Prostate gland (tissue), 2 donors: ENCODE measurements at regions not wholly inside any gene's neighbourhood (a gene's known extent, or its start where the extent isn't known, plus 50 kb on each side); places are given as distances from the start of the nearest gene placed in this dataset.

ENCODE experiments used
- DNase-seq: peaks from one replicate; pipeline ENCODE4 v3.0.0-alpha.2; 2019; ENCODE audit warnings: low spot score
- H3K27ac ChIP-seq, 2 donors: fragments of 200-600 bp; sonication (generic); 2 replicates each; pipeline ENCODE4 v1.5.1; 2017 to 2019
- H3K27me3 ChIP-seq: fragments of 200-600 bp; sonication (generic); replicated peaks from 2 replicates; pipeline ENCODE4 v1.5.1; 2019; ENCODE audit not compliant: insufficient read depth
- H3K36me3 ChIP-seq, 2 donors: fragments of 200-600 bp; sonication (generic); 1 replicate in 1 of 2; 2 replicates in 1 of 2; pipeline versions ENCODE4 v1.5.1 to v1.8.1; 2017 to 2019
- H3K4me1 ChIP-seq: fragments of 200-600 bp; sonication (generic); replicated peaks from 2 replicates; pipeline ENCODE4 v1.5.1; 2019
- H3K4me3 ChIP-seq, 2 donors: fragments of 200-600 bp; sonication (generic); 2 replicates each; pipeline ENCODE4 v1.5.1; 2017 to 2019
- H3K9me3 ChIP-seq: fragments of 200-600 bp; sonication (generic); 2 replicates; pipeline ENCODE4 v1.5.1; 2017
- CTCF ChIP-seq, 4 experiments: fragments of 200-600 bp in 2 of 4; fragments of 450-650 bp in 2 of 4; sonication (generic) in 2 of 4; IDR thresholded peaks; 1 replicate in 3 of 4; 2 replicates in 1 of 4; pipeline ENCODE4 v1.5.1; 2016 to 2019; ENCODE audit warnings: antibody characterized with exemption in 4 of 4, mild to moderate bottlenecking in 2 of 4, moderate library complexity in 2 of 4
- POLR2A ChIP-seq: fragments of 450-650 bp; IDR thresholded peaks from one replicate; pipeline ENCODE4 v1.6.1; 2016; ENCODE audit warnings: antibody characterized with exemption, mild to moderate bottlenecking
- POLR2AphosphoS5 ChIP-seq: sonication (generic); formaldehyde crosslinking; IDR thresholded peaks from one replicate; pipeline ENCODE4 v1.6.1; 2017; ENCODE audit warnings: antibody characterized with exemption
- WGBS: methylation state at CpG from one replicate; pipeline ENCODE4 v1.1.5; 2018; 5-methylcytosine and 5-hydroxymethylcytosine counted together
- intact Hi-C: fragments of 100-400 bp; cut with DNase I; formaldehyde crosslinking; loops from one replicate; pipeline ENCODE4 v1.14.2; 2022

DNA sequence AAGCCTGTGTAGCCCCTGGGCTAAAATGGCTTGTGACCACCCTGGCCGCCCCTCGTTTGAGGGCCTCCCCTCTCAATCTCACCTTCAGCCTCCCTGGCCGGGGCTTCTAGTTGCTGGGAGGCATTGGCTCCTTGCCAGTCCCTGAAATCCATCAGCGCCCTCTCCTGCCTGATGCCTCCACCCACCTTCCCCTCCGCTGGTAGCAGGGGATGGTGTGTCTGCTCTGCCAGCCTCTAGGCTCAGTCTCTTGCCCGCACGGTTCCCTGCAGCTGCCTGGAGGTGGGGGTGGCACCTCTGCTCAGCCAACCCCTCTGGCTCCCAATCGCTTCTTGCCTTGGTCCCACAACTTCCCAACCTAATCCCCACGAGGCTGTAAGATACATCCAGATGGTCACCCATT, 167.9 kb downstream of the PHETA1 start:
- no peak for DNase-seq
- H3K36me3 ChIP-seq, result no peaks in the 10 kb centered on the region
- WGBS, result 30% methylated on average over 9 of the region's 9 CpGs
- H3K9me3 ChIP-seq, result no peaks in the 10 kb centered on the region
- no peaks in the 10 kb centered on the region for H3K4me1 ChIP-seq
- no peaks in the 10 kb centered on the region for H3K27me3 ChIP-seq
- H3K4me3 ChIP-seq, result no peak overlapping the region
- intact Hi-C loops, result no loop called here
- no peak overlapping the region for H3K27ac ChIP-seq
- no peak for TF ChIP-seq POLR2A

- Histone ChIP-seq H3K27me3 (no peaks in the 10 kb centered on the region), H3K4me1 (no peaks in the 10 kb centered on the region), H3K27ac (no peak overlapping the region), H3K4me3 (no peak overlapping the region), H3K36me3 (no peaks in the 10 kb centered on the region), H3K9me3 (no peaks in the 10 kb centered on the region)
- WGBS, result 91% methylated on average over 6 of the region's 6 CpGs
- TF ChIP-seq POLR2A (no peak), CTCF (IDR thresholded peaks at IDR 0.05) (no peak), POLR2AphosphoS5 (no peak)
- intact Hi-C loops, result no loop called here
- DNase-seq, result no peak
These were observed 171.4 kb downstream of the PHETA1 start for GRCh38 chr12:111197376-111197944.

DNA sequence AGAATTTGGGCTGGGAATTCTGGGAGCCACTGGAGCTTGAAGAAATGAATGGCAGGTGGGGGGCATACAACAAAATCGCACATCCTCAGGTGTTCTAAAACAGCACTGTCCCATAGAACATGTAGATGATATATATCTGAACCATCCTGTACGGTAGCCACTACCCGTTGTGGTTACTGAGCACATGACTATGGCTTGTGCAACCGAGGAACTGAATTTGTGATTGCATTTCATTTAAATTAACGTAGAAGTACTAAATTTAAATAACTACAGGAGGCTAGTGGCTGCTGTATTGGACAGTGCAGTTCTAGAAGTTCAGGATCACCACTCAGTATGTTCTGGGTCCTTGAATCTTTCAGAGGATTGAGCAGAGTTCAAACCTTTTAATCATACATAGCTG, 172.4 kb downstream of the PHETA1 start:
- no peak for DNase-seq
- TF ChIP-seq POLR2A (no peak), CTCF (IDR thresholded peaks at IDR 0.05) (no peak), POLR2AphosphoS5 (no peak)
- Histone ChIP-seq H3K9me3 (no peaks in the 10 kb centered on the region), H3K4me1 (no peaks in the 10 kb centered on the region), H3K4me3 (no peak overlapping the region), H3K27ac (no peak overlapping the region), H3K36me3 (no peaks in the 10 kb centered on the region), H3K27me3 (no peaks in the 10 kb centered on the region)
- intact Hi-C loops, result no loop called here
- 79% methylated on average over 5 of the region's 5 CpGs for WGBS

- no peaks in the 10 kb centered on the region for H3K36me3 ChIP-seq
- H3K27ac ChIP-seq, result no peak overlapping the region
- intact Hi-C loops, result no loop called here
- H3K4me3 ChIP-seq, result no peak overlapping the region
- 89% methylated on average over 8 of the region's 8 CpGs for WGBS
- H3K27me3 ChIP-seq, result no peaks in the 10 kb centered on the region
- TF ChIP-seq POLR2AphosphoS5, result no peak
- no peak for TF ChIP-seq POLR2A
- no peak for TF ChIP-seq CTCF (IDR thresholded peaks at IDR 0.05)
- DNase-seq, result no peak
- no peaks in the 10 kb centered on the region for H3K4me1 ChIP-seq
- H3K9me3 ChIP-seq, result no peaks in the 10 kb centered on the region
These were observed 173.6 kb downstream of the PHETA1 start for GRCh38 chr12:111195316-111195715.

- H3K4me1 ChIP-seq, result no peaks in the 10 kb centered on the region
- no peak for DNase-seq
- intact Hi-C loops, result no loop called here
- no peak for TF ChIP-seq POLR2AphosphoS5
- no peak for TF ChIP-seq CTCF (IDR thresholded peaks at IDR 0.05)
- TF ChIP-seq POLR2A, result no peak
- H3K36me3 ChIP-seq, result no peaks in the 10 kb centered on the region
- 55% methylated on average over 9 of the region's 9 CpGs for WGBS
- H3K27ac ChIP-seq, result no peak overlapping the region
- no peak overlapping the region for H3K4me3 ChIP-seq
- H3K27me3 ChIP-seq, result no peaks in the 10 kb centered on the region
- H3K9me3 ChIP-seq, result no peaks in the 10 kb centered on the region
These were observed 174.2 kb downstream of the PHETA1 start for GRCh38 chr12:111194703-111195051.
